Ammon's horn (tissue), 1 donor: ENCODE measurements at regions not wholly inside any gene's neighbourhood (a gene's known extent, or its start where the extent isn't known, plus 50 kb on each side); places are given as distances from the start of the nearest gene placed in this dataset.

ENCODE experiments used
- DNase-seq: peaks from one replicate; pipeline ENCODE4 v3.0.0-alpha.2; 2016; ENCODE audit warnings: low spot score

- DNase-seq: no peak
Observed at GRCh38 chr12:58530742-58531062, 389.6 kb downstream of the LRIG3 start.

- no peak for DNase-seq
Observed at GRCh38 chr12:58532855-58533608, 387.3 kb downstream of the LRIG3 start.

- no peak for DNase-seq
Observed at GRCh38 chr12:58533652-58534051, 386.7 kb downstream of the LRIG3 start.

- DNase-seq: peak; percentile 35
Observed at GRCh38 chr12:58537278-58537677, 383.0 kb downstream of the LRIG3 start.

- no peak for DNase-seq
Observed at GRCh38 chr12:58539295-58539694, 381.0 kb downstream of the LRIG3 start.

- peak; percentile 92 for DNase-seq
Observed at GRCh38 chr12:58540480-58541299, 379.6 kb downstream of the LRIG3 start.

- DNase-seq: no peak
Observed at GRCh38 chr12:58541300-58541690, 379.0 kb downstream of the LRIG3 start.

- DNase-seq: no peak
Observed at GRCh38 chr12:58544281-58544680, 376.0 kb downstream of the LRIG3 start.

GRCh38 chr12:58547217-58547616, 373.1 kb downstream of the LRIG3 start:
- DNase-seq: no peak

GRCh38 chr12:58548801-58549200, 371.5 kb downstream of the LRIG3 start:
- DNase-seq: no peak

GRCh38 chr12:58554522-58555157, 365.7 kb downstream of the LRIG3 start:
- DNase-seq: no peak

GRCh38 chr12:58557171-58557570, 363.1 kb downstream of the LRIG3 start:
- no peak for DNase-seq

- DNase-seq: no peak
Observed at GRCh38 chr12:58557661-58558060, 362.6 kb downstream of the LRIG3 start.

GRCh38 chr12:58563621-58564020, 356.7 kb downstream of the LRIG3 start:
- DNase-seq: no peak

- DNase-seq: no peak
Observed at GRCh38 chr12:58564721-58565120, 355.6 kb downstream of the LRIG3 start.

- DNase-seq: no peak
Observed at GRCh38 chr12:58566599-58566998, 353.7 kb downstream of the LRIG3 start.

- no peak for DNase-seq
Observed at GRCh38 chr12:58567189-58567588, 353.1 kb downstream of the LRIG3 start.

- DNase-seq: no peak
Observed at GRCh38 chr12:58570411-58570810, 349.9 kb downstream of the LRIG3 start.

- DNase-seq: peak; percentile 7
Observed at GRCh38 chr12:58575256-58575655, 345.0 kb downstream of the LRIG3 start.

- DNase-seq: no peak
Observed at GRCh38 chr12:58576081-58576480, 344.2 kb downstream of the LRIG3 start.

GRCh38 chr12:58576916-58577315, 343.4 kb downstream of the LRIG3 start:
- DNase-seq: no peak

- DNase-seq: no peak
Observed at GRCh38 chr12:58580095-58580494, 340.2 kb downstream of the LRIG3 start.

- DNase-seq: no peak
Observed at GRCh38 chr12:58583529-58583928, 336.8 kb downstream of the LRIG3 start.
